RPMI8226 (cell line): ENCODE measurements at regions not wholly inside any gene's neighbourhood (a gene's known extent, or its start where the extent isn't known, plus 50 kb on each side); places are given as distances from the start of the nearest gene placed in this dataset.
"Not testable (repeated sequence)": the region's sequence is repeated elsewhere in the genome, so short reads cannot be mapped to it uniquely, and the experiment has no call there.

Source experiments
- DNase-seq: peaks from one replicate; pipeline ENCODE4 v3.0.0-alpha.2; 2015

DNA sequence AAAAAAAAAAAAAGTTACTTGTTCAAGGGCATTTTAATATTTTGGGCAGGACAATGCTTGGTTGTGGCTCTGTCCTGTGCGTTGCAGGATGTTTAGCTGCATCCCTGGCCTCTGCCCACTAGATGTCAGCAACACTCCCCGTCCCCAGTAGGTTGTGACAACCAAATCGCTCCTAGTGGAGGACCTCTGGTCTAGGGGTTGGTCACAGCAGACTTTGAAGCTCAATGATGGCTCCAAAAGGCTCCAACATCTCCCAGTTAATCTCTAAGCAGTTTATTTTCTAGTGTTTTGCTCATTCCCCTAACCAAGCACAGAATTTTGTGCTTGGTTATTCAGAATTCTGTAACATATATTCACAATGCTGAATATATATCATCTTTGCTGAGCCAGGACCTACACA, 67.0 kb downstream of the CHRNA1 start:
- DNase-seq: peak; percentile 74

DNA sequence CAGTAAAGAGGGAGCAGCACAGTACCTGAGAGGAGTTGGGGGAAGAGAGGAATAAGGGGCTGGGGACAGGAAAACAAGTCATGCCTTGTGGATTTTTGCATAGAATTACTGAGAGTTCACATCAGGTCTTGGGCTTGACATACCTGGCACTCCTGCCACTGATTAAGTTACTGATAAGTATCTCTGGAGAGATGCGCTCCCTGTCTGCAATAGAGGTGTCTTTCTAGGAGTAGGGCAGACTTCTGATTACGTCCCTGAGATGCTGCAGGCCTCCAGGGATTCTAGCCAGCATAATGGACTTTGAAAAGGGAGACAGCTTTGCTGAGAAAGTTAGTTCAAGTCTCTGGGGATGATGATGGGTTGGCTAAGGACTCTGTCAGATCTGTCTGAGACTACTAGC, 69.4 kb downstream of the CHRNA1 start:
- DNase-seq: no peak

DNA sequence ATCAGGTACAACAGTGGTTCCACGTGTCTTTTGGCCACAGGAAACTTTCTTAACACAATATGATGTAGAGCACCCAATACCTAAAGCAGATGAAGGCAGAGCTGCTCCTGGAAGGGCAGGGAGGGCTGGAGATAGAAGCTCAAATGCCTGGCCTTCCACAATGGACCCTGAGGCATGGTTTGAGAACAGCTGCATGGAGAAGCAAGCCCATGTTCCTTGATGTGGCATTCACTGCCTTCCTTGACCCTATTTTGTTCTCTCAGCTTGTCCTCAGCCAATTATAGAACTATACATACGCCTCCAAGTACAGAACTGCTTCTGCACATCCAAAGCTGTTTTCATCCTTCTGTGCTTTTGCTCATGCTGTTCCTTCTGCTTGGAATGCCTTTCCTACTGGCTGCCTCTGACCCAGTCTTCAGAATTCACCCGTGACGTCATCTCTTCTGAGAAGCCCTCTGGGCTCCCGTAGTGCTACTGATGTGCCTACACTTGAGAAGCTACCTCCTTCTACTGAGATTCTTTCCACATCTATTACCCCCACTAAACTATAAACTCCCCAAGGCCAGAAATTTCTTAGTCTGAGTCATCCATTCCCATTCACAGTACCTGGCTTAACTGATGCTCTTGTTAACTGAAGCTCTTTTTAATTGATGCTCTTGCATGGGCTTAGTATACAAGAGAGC, 69.9 kb downstream of the CHRNA1 start:
- no peak for DNase-seq

DNA sequence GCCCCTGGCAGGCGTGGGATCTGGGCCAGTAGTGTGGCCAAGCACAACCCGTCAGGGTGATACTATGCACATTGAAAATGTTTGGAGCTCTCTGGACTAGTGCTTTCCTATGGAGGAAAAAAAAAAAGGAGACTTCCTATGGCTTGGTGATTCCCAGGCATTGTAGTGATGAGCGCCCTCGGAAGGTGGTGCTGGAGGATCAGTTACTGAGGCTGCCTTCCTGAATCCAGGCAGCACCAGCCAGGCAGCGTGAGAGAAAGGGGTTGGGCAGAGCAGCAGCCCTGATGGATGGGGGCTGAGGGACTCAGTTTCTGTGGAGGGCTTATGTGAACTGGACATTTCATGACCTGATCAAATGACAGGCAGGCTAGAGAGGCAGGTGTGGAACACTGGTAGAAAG, 70.9 kb downstream of the CHRNA1 start:
- DNase-seq: no peak

DNA sequence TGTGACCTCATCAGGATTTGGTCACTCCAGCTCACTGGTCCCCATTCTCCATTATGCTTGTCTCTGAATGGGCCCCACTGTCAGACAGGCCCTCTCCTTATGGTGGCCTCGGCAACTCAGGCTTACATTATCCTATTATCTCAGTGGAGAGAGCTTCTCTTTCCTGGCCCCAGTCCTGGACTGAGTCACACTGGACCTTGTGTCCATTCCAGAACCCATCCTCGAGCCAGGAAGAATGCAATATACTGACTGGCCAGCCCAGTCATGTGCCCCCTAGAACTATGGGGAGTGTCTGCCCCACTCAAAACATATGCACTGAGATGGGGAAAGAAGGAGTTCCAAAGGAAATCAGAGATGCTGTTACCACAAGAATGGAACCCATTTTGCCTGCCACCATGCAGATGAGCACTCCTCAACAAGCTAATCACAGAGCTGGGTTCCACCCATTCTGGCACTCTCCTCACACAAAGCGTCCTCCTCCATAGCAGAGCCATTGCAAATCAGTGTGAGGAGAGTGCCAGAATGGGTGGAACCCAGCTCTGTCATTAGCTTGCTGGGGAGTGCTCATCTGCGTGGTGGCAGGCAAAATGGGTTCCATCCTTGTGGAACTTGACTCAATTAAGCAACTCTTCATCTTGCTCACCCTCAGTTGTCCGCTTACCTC, 71.9 kb downstream of the CHRNA1 start:
- no peak for DNase-seq

DNA sequence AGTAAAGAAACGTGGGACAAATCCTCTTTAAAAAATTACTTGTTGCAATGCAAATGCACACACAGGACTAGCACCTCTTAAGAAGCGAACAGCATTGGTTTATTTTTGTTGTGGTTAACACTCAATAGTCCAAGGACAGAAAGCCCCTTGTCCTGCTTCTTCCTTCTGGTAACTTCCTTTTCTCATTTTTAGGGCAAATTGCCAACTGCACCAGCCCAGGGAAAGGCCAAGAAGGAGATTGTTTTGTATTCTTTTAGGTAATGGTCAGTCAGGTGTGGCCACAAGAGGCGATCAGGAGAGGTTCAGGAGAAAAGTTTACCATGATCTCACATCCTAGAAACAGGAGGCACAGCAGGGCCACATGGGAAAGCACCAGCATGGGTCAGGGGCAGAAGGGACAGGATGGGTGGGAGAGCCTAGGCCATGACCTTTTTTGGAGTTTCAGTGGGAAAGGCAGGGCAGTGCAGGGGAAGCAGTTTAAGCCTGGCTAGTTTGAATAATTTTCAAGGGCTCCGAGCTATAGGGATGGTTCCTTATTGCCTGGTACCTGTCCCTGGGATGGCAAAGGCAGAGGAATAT, 73.0 kb downstream of the CHRNA1 start:
- DNase-seq: no peak

DNA sequence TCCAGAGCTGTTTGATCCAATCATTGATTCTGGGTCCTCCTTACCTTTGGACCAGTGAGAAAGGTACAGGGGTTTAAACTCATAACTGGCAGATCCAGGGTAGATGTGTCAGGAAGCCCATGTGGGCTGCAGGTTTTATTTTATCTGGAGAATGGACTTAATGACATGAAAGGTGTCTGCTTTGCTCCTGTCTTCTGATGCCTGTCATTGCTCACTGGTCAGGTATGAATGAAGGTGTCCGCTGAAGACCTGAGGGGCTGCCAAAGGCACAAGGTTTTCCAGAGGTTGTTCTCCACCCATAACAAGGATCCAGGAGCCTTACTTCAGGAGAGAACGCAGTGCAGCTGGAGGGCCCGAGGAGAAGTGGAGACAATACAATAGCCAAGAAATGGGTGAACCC, 74.2 kb downstream of the CHRNA1 start:
- DNase-seq: no peak

DNA sequence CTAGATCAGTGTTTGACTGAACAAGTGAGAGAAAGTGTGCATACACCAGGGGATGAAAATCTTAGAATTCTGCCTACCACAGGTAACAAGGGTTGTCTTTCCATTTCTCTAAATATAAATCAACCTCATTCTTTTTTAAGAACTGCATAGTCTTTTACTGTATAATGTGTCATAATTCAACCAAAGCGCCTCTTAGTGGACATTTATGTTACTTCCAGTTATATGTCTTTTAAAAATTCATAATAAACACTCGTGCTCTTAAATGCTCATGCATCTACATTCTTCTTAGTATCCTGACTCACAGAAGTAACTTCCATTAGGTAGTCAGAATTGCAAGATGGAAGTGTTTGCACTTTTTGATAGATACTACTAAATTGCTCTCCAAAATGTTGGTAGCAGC, 76.2 kb downstream of the CHRNA1 start:
- DNase-seq: peak; percentile 24

DNA sequence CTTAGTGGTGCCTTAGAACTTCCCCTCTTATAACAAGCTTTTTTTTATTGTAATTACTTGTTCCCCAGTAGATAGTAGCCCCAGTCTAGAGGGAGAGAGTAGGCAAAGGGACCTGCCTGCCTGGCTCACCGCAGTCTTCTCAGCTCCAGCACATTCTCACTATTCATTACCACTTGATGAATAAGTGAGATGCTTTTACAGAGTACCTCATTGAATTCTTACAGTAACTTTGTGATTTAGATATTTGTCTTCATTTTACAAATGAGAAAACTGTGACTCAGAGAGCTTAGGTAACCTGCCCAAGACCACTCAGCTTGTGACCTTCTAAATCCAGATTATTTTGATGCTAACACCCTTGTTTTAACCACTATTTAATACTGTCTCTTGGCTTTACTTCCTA, 77.8 kb downstream of the CHRNA1 start:
- DNase-seq: no peak

DNA sequence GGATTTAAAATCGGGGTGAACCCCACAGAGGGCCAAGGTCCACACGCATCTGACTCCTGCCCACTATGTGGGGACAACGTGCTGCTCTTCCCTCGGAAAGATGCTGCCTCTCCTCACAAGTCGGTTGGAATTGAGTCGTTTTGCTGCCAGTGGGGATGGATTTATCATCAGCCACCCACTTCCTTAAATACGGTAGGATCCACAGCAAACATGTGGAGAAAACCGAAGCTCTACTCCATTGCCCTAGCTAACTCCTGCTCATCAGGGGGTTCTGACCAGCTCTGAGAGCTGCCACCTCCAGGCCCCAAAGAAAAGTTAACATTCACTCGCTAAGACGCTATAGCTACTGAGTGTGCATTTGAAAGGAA, 80.9 kb downstream of the CHRNA1 start:
- no peak for DNase-seq

DNA sequence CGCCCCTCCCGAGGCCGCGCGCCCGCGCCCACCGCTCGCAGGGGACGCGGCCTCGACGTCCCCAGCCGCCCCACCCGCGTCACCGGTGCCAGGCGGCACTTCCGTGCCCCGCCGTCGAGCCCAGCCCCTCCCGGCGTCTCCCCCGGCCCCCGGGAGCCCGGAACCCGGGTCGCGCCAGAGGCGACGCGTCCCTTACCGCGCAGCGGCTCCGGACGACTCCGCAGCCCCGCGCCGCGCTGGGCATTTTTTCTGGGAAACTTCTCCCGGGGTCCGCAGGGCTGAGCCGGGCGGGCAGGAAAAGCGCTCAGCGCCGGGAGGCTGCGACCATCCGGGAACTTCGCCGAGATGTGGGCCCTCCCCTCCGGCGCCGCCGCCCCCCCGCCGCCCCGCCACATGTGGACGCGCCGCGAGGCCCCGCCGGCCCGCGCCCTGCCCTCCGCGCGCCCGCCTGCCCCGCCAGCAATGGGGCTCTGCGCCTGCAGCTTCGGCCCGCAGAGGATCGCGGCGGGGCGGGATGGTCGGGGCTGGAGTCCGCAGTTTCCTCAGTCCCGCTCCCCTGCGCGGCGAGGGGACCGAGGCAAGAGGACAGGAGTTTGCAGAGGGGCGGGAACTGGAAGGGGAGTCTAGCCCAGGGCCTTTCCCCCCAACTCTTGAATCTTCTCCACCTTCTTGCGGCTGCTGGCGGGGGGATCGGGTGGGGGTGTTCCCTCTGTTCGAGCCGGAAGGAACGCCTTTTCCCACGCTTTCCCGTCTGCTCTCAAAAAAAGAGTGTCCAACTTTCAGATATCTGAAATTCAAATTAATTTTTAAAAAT, 81.5 kb downstream of the CHRNA1 start:
- peak; percentile 8 for DNase-seq

DNA sequence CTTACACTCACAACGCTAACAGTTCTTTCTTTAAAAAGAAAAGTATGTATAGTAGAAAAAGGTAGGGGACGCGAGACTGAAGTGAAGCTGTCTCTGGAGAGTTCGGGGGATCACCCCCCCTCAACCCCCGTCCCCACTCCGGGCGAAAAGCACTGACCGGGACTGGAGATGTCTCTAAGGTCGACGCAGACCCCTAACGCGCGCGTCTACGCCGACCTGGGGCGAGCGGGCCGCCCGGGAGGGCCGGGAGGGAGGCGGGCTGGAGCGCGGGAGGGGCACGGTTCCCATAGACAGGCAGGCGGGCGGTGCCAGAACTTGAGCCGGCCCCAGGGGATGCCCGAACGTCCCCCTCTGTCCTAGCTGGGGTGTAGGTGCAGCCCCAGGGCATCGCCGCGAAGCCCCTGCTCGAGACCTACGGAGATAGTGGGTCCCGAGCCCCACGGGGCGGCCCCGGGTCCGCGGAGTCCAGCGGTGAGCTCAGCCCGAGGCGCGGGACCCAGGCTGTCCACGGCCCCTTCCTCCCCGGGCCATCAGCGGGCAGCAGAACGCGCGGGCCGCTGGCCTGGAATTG, 82.2 kb downstream of the CHRNA1 start:
- no peak for DNase-seq

DNA sequence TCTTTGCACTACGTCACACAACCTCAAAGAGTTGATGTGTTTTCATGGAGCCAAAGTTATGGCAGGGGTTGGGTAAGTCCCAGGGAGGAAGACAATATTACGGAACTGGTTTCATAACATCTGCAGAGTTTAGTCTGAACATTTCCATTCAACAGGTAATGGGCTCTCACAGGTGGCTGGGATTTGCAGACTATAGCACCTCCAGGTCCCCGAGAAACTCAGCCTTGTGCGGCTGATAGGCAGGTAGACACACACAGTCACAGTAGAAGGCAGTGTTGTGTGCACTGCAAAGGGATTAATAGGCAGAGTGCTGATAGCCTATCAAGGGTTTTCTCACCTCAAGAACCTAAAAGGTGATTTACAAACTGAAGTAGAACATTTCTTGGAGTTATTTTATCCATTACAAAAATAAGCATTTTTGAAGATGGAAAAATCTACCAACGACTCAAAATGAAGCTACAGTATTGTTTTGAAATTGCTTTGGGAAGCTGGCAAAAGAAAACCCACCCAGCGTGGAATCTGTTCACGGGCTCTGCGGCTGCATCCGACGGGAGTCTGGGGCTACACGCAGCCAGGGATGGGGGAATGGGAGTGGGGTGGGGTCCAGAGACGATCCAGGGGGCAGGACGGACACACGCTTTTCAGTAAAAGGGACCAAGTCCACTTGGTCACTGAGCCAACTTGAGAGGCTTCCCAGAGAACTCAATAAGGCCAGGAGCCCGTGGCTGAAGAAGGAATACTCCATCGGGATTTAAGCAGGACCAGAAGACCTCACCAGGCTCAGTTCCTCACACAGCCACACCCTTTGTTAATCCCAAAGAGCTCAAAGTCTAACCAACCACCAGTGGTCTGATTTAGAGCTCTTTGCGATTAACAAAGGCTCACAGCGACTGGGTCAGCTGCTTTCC, 82.9 kb downstream of the CHRNA1 start:
- no peak for DNase-seq

DNA sequence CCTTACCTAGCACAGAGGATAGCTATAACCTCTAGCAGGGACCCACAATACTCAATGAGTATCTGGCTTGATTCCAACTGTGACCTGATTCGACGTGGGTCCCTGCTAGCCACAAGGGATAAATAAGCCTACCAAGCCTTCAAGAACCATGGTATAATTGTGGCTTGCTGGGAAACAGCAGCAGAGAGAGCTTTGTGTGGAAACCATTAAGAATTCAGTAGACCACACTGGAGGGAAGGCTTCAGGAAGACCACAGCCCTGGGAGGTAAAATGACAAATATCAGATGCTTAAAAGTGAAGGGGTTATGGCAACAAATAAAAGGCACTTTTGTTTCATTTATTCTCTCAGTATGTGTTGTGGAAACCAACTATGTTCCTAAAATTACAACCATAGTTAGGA, 82.6 kb upstream of the WIPF1 start:
- no peak for DNase-seq

DNA sequence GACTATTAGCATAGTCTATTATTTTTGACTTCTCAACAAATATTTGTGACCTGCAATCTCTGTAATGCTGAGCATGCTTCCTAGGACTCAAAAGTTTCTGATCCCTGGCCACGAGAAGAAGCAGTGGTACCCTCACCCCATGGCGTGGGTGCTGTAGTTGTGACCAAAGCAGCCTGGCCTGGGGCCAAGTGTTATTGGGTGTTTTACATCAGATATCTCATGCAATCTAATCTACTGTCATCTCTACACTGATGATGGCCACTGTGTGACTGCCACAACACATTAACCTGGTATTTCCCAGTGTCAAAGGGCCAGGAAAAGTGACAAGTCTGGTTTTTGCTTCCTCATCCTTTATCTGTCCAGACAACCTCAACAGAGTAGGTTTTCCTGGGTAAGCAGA, 80.8 kb upstream of the WIPF1 start:
- no peak for DNase-seq

DNA sequence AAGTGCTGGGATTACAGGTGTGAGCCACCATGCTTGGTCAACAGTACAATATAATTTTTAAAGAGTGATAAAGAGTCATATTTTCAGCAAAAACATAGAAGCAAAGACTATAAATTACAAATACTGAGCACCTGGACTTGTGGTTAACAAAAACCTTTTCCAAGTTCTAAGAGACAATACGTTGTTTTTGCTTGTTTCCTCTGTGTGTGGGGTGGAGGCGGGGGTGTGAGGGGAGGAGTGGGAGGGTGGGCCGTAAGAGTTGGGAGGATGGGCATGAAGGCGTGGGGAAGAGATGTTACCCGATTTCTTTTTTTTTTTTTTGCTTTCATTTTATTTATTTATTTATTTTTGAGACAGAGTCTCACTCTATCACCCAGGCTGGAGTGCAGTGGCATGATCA, 78.0 kb upstream of the WIPF1 start:
- no peak for DNase-seq

DNA sequence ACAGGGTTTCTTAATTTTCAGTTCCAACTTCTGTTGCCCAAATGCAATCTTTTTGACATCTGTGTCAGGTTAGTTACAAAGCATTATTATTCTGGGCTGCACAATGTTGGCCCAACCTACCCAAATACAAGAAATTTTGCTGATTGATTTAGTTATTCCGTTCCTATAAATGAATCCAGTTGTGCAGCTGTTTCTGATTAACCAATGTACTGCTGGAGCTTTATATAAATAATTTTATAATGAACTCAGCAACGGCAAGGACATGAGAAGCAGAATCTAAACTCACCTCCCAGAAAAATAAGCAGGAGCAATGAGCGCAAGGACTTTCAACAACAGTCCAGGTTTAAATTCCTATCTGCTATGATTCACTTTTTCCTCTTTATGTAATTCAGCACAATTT, 76.3 kb upstream of the WIPF1 start:
- no peak for DNase-seq

DNA sequence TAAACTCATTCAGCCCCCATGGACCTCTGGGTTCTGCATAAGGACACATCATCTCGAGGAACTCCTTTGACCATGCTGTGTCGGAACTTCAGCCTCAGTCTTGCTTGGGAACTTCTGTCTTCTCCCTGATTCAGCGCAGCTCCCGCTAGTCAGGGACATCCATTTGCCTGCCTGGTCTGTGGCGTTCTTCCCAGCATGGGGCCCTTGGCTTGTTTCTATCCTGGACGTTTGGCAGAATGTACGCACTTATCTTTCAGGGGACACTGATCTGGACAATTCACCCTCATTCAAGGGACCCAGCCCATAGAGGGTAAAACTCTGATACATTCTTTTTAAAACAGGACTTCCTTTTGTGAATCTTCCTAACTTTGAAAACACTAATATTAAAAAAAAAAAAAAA, 75.8 kb upstream of the WIPF1 start:
- no peak for DNase-seq

DNA sequence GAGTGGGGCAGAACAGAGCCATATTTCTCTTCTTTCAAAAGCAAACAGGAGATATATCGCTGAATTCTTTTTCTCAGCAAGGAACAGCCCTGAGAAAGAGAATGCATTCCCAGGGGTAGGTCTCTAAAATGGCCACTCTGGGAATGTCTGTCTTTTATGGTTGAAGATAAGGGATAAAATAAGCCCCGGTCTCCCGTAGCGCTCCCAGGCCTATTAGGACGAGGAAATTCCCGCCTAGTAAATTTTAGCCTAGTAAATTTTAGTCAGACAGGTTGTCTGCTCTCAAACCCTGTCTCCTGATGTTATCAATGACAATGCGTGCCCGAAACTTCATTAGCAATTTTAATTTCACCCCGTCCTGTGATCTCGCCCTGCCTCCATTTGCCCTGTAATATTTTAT, 73.9 kb upstream of the WIPF1 start:
- not testable (repeated sequence) for DNase-seq

DNA sequence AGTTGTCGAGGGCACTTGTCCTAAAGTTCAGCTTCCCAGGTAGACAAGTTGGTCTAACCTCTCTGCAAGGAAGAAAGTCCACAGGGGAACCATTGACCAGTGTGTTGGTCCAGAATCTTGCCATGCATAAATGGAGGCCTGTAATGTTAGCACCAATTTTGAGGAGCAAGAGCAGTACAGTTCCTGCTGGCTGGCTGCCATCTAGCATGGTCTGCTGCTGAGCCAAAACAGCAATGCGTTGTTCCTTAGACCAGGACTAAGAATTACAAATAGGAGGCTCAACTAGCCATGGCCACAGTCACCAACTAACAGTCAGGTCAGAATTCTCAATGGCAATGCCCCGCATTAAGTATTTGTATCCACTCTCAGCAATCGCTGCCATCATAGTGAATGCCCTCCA, 72.8 kb upstream of the WIPF1 start:
- no peak for DNase-seq

DNA sequence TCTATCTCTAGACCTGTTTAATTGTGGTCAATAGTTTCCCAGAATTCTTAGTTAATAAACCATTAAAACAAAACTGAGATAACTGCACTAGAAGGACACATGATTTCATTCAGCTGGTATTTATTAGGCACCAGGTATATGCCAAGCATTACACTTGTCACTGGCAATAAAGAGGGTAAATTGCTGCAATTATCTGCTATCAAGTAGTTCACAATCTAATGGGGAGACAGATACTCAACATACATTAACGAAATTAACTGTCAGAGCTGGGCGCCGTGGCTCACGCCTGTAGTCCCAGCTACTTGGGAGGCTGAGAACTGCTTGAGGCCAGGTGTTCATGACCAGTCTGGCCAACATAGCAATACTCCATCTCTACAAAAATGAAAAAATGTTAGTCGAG, 71.7 kb upstream of the WIPF1 start:
- no peak for DNase-seq

DNA sequence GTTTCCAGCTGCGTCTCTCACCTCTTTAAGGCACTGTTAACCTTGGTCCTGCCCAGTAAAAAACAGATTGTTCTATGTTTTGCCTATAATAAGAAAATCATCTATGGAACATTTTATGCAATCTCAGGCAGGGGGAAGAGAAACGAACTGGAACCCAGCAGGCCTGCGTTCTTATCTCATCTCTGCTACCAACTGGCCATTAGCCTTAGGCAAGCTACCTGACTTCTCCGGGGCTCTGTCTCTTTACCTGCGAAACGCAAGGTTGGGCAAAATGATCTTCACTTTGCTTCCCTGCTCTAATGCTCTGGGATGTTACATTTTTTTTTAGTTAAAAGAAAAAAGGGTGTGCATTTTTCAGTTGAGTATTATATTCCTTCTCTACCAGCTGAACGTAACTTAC, 70.5 kb upstream of the WIPF1 start:
- DNase-seq: no peak
